GM13977 (cell line): ENCODE measurements at regions not wholly inside any gene's neighbourhood (a gene's known extent, or its start where the extent isn't known, plus 50 kb on each side); places are given as distances from the start of the nearest gene placed in this dataset.

Source experiments
- DNase-seq: peaks from one replicate; pipeline ENCODE4 v3.0.0; 2012; ENCODE audit warnings: low spot score
- in situ Hi-C: fragments of 300-500 bp; cut with MboI; formaldehyde crosslinking; loops from one replicate; pipeline ENCODE4 v1.12.0; 2022; ENCODE audit warnings: low sequenced_read_pairs, low pct_unique_long_range_greater_than_20kb, mixed read lengths, inconsistent platforms; ENCODE audit not compliant: unreplicated experiment
- TF ChIP-seq, protein P1 (sequence below): IDR thresholded peaks from 2 replicates; pipeline ENCODE4 v1.5.1; 2012; ENCODE audit warnings: mild to moderate bottlenecking, control low read depth; ENCODE audit not compliant: insufficient read depth; ENCODE audit errors: extremely low read depth, missing control alignments

- no peak for DNase-seq
- TF ChIP-seq, protein P1, sequence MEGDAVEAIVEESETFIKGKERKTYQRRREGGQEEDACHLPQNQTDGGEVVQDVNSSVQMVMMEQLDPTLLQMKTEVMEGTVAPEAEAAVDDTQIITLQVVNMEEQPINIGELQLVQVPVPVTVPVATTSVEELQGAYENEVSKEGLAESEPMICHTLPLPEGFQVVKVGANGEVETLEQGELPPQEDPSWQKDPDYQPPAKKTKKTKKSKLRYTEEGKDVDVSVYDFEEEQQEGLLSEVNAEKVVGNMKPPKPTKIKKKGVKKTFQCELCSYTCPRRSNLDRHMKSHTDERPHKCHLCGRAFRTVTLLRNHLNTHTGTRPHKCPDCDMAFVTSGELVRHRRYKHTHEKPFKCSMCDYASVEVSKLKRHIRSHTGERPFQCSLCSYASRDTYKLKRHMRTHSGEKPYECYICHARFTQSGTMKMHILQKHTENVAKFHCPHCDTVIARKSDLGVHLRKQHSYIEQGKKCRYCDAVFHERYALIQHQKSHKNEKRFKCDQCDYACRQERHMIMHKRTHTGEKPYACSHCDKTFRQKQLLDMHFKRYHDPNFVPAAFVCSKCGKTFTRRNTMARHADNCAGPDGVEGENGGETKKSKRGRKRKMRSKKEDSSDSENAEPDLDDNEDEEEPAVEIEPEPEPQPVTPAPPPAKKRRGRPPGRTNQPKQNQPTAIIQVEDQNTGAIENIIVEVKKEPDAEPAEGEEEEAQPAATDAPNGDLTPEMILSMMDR: no peak
- in situ Hi-C loops: no loop called here
Measured at GRCh38 chr3:103453152-103453551, 1018.3 kb downstream of the ZPLD1 start.

GRCh38 chr3:103459815-103460214 lies 1025.0 kb downstream of the ZPLD1 start:
- DNase-seq: no peak
- TF ChIP-seq, protein P1: no peak
- in situ Hi-C loops: no loop called here

DNA sequence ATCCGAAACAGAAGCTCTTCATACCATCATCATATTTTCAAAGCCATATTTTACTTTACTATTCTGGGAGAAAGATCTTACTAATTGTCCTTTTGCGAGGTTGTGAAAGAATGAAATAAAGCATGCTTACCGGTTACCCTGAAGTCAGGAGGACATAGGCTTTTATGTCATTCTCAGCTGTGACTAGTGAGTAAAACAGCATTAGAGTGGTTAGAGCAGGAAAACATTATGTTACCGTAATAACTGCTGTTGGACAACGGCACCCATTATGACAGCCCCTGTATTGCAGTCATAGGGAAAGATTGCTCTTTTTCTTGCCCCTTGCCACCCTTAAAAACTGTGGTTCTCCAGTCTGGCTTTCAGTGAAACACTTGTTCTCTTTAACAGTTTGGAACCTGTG lies 1035.7 kb downstream of the ZPLD1 start:
- in situ Hi-C loops: no loop called here
- DNase-seq: no peak
- TF ChIP-seq, protein P1: no peak

DNA sequence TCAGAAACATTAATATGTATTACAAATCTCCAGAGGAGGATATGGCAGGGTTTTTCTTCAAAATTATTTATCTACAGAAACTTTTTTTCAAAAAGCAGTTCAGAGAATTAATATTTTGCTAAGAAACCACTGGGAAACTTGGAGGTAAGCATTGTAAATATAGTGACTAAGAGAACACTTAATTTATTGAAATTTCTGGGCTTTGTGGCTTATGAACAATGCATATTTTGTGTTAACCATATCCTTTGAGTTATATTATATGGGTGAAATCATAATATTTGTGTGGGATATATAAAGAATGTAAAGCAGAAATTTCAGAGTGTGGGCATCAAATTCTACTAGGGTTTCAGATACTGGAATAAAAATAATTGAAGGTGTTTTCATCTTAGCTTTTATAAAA lies 1059.2 kb downstream of the ZPLD1 start:
- no peak for DNase-seq
- in situ Hi-C loops: no loop called here
- TF ChIP-seq, protein P1: no peak

GRCh38 chr3:103494512-103494911 lies 1059.7 kb downstream of the ZPLD1 start:
- in situ Hi-C loops: no loop called here

DNA sequence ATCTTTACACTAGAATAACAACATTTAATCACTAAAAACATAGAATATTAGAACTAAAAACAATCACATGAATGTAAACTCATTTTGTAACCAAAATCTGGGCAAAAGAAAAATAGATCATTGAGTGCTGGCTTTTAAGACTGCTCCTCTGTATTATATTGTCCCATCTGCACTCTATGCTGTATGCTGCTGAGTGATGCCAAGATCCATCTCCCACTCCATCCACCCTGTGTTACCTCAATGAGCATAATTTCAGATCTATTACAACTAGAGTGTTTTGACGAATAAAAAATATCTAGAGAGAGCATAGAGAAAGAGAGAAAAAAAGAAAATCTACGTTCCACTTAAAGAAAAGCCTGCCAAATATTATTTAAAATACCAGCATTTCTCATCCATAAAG lies 1060.4 kb downstream of the ZPLD1 start:
- TF ChIP-seq, protein P1: no peak
- DNase-seq: no peak
- in situ Hi-C loops: no loop called here

More at GRCh38 chr3:103494512-103494911, 1059.7 kb downstream of the ZPLD1 start:
- TF ChIP-seq, protein P1: no peak
- DNase-seq: no peak

DNA sequence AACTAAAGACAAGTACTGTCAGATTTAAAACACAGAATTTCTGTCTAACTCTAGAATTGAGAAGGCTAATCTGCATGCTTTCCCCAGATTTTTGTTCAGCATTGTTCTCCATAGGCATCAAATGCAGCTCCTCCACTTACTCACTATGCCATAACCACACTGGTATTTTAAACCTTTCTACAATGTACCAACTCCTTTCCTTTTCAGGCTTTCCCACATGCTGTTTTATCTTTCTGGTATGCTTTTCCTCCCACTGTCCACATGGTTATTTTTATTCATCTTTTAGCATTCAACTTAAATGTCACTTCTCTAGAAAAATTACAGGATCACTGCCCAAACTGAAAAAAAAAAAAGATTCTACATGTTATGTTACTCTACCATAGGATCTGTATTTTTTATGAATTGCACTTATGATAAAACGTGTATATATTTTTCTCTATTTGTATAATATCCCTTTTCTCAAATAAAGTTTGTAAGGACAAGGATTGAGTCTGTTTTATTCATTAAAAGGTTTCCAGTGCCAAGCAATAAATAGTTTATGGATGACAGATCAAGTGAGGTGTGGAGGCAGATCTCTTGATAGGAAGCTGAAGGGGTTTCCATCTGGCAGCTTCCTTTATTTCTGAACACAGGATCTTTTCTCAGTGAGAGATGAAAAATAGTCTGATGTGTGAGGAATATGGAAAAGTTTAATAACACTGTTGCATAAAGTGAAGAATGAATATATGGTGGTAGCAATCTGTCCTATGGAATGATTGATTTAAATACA lies 1064.5 kb downstream of the ZPLD1 start:
- in situ Hi-C loops: no loop called here
- TF ChIP-seq, protein P1: no peak
- DNase-seq: no peak
